Keratinocyte (primary cell): ENCODE measurements at regions not wholly inside any gene's neighbourhood (a gene's known extent, or its start where the extent isn't known, plus 50 kb on each side); places are given as distances from the start of the nearest gene placed in this dataset.
"Not testable (repeated sequence)": the region's sequence is repeated elsewhere in the genome, so short reads cannot be mapped to it uniquely, and the experiment has no call there.

Experiments
- DNase-seq: peaks from one replicate; pipeline ENCODE4 v3.0.0-alpha.2; 2011; ENCODE audit warnings: low read depth, missing footprints, low spot score
- FAIRE-seq: peaks from 2 replicates; lab custom pipeline; 2011; peaks lifted over from hg19 to GRCh38; lab: Jason Lieb, UNC
- H2AFZ ChIP-seq: 2 replicates; pipeline ENCODE4 v1.6.0; 2012; ENCODE audit warnings: low read length, control low read depth, inconsistent platforms; ENCODE audit not compliant: control insufficient read depth
- H3K27ac ChIP-seq: 2 replicates; pipeline ENCODE4 v1.5.1; 2011; ENCODE audit warnings: low read length; ENCODE audit not compliant: control insufficient read depth, insufficient read depth
- H3K27me3 ChIP-seq: 3 replicates; pipeline ENCODE4 v1.6.0; 2011; ENCODE audit warnings: low read length; ENCODE audit not compliant: control insufficient read depth, insufficient read depth; ENCODE audit errors: extremely low read depth
- H3K36me3 ChIP-seq, 2 experiments: 2 replicates in 1 of 2; 3 replicates in 1 of 2; pipeline ENCODE4 v1.5.1; 2011; ENCODE audit warnings: low read length in 2 of 2, mild to moderate bottlenecking in 1 of 2; ENCODE audit not compliant: control insufficient read depth in 2 of 2, insufficient read depth in 2 of 2; ENCODE audit errors: extremely low read depth in 1 of 2
- H3K4me1 ChIP-seq: 3 replicates; pipeline ENCODE4 v1.5.1; 2011; ENCODE audit warnings: low read length; ENCODE audit not compliant: control insufficient read depth, insufficient read depth; ENCODE audit errors: extremely low read depth
- H3K4me2 ChIP-seq: 3 replicates; pipeline ENCODE4 v1.6.0; 2011; ENCODE audit warnings: low read depth, low read length; ENCODE audit not compliant: control insufficient read depth, insufficient read depth; ENCODE audit errors: extremely low read depth
- H3K4me3 ChIP-seq, 3 experiments: fragments of 200-600 bp in 1 of 3; sonication (generic) in 1 of 3; 2 replicates in 2 of 3; 3 replicates in 1 of 3; pipeline ENCODE4 v1.5.1; 2011 to 2016; ENCODE audit warnings: low read length in 3 of 3, mild to moderate bottlenecking in 3 of 3, control low read depth in 2 of 3, inconsistent platforms in 1 of 3, low read depth in 1 of 3, mixed read lengths in 1 of 3, mixed run types in 1 of 3, moderate library complexity in 1 of 3; ENCODE audit not compliant: control insufficient read depth in 2 of 3, insufficient read depth in 2 of 3; ENCODE audit errors: extremely low read depth in 1 of 3
- H3K79me2 ChIP-seq: 2 replicates; pipeline ENCODE4 v1.6.0; 2012; ENCODE audit warnings: low read length; ENCODE audit not compliant: control insufficient read depth, insufficient read depth
- H3K9ac ChIP-seq: 3 replicates; pipeline ENCODE4 v1.6.0; 2011; ENCODE audit warnings: low read length; ENCODE audit not compliant: control insufficient read depth, insufficient read depth; ENCODE audit errors: extremely low read depth
- H3K9me1 ChIP-seq: 3 replicates; pipeline ENCODE4 v1.6.0; 2011; ENCODE audit warnings: low read length; ENCODE audit not compliant: control insufficient read depth, insufficient read depth; ENCODE audit errors: extremely low read depth
- H3K9me3 ChIP-seq: 2 replicates; pipeline ENCODE4 v1.5.1; 2012; ENCODE audit warnings: low read depth, low read length; ENCODE audit not compliant: control insufficient read depth
- H4K20me1 ChIP-seq: 3 replicates; pipeline ENCODE4 v1.6.0; 2011; ENCODE audit warnings: low read length; ENCODE audit not compliant: control insufficient read depth, insufficient read depth; ENCODE audit errors: extremely low read depth
- CTCF ChIP-seq, 3 experiments: IDR thresholded peaks in 1 of 3; conservative IDR thresholded peaks in 1 of 3; optimal IDR thresholded peaks in 1 of 3; 2 replicates in 2 of 3; 3 replicates in 1 of 3; pipeline versions ENCODE3 to v1.5.1; 2011; ENCODE audit warnings: low read length in 3 of 3, mild to moderate bottlenecking in 3 of 3, moderate library complexity in 2 of 3, control low read depth in 1 of 3, inconsistent platforms in 1 of 3; ENCODE audit not compliant: insufficient read depth in 2 of 3; ENCODE audit errors: extremely low read depth in 1 of 3
- EZH2 ChIP-seq: IDR thresholded peaks from one replicate; pipeline ENCODE4 v1.6.1; 2012; ENCODE audit warnings: inconsistent platforms, mild to moderate bottlenecking, low read length, moderate library complexity
- dilution Hi-C: fragments of 300-500 bp; cut with MboI; formaldehyde crosslinking; loops from one replicate; pipeline ENCODE4 v1.7.0; 2020; ENCODE audit warnings: low sequenced_read_pairs; ENCODE audit not compliant: extremely low pct_ligation_motif_present

- no peak overlapping the region for H3K27ac ChIP-seq
- no peak for DNase-seq
- no peaks in the 10 kb centered on the region for H3K4me1 ChIP-seq
- H3K36me3 ChIP-seq = no peaks in the 10 kb centered on the region
- H3K9ac ChIP-seq = no peak overlapping the region
- H3K4me2 ChIP-seq = no peak overlapping the region
- FAIRE-seq = no peak
- no peaks in the 10 kb centered on the region for H3K9me1 ChIP-seq
- no peaks in the 10 kb centered on the region for H3K79me2 ChIP-seq
- H4K20me1 ChIP-seq = no peaks in the 10 kb centered on the region
- dilution Hi-C loops = no loop called here
- H3K4me3 ChIP-seq = no peak overlapping the region
- H3K9me3 ChIP-seq = no peaks in the 10 kb centered on the region
- H2AFZ ChIP-seq = no peak overlapping the region
- TF ChIP-seq CTCF (optimal IDR thresholded peaks at IDR 0.05 in 1 of 3, IDR thresholded peaks at IDR 0.05 in 1 of 3, conservative IDR thresholded peaks at IDR 0.05 in 1 of 3; ENCODE audit: extremely low read depth in 1 of 3, insufficient read depth in 2 of 3, low read length in 3 of 3) = no peak
- no peak for TF ChIP-seq EZH2
- H3K27me3 ChIP-seq = no peaks in the 10 kb centered on the region
These were observed 310.1 kb downstream of the FOXL1 start for GRCh38 chr16:86888231-86889053.

- H3K27me3 ChIP-seq, FAIRE-seq, H3K27ac ChIP-seq: not testable (repeated sequence)
These were observed 310.7 kb downstream of the FOXL1 start for GRCh38 chr16:86889054-86889366.

GRCh38 chr16:86889974-86890373 lies 311.6 kb downstream of the FOXL1 start:
- Histone ChIP-seq H3K36me3 (no peaks in the 10 kb centered on the region), H4K20me1 (no peaks in the 10 kb centered on the region), H3K9me3 (no peaks in the 10 kb centered on the region), H3K27me3 (no peaks in the 10 kb centered on the region), H3K4me2 (no peak overlapping the region), H3K27ac (no peak overlapping the region), H2AFZ (no peak overlapping the region), H3K4me1 (no peaks in the 10 kb centered on the region), H3K9me1 (no peaks in the 10 kb centered on the region), H3K9ac (no peak overlapping the region), H3K79me2 (no peaks in the 10 kb centered on the region), H3K4me3 (no peak overlapping the region)
- dilution Hi-C loops = no loop called here
- TF ChIP-seq EZH2 = no peak
- TF ChIP-seq CTCF (optimal IDR thresholded peaks at IDR 0.05 in 1 of 3, IDR thresholded peaks at IDR 0.05 in 1 of 3, conservative IDR thresholded peaks at IDR 0.05 in 1 of 3; ENCODE audit: extremely low read depth in 1 of 3, insufficient read depth in 2 of 3, low read length in 3 of 3) = no peak
- DNase-seq = no peak
- FAIRE-seq = no peak

More at GRCh38 chr16:86889054-86889366, 310.7 kb downstream of the FOXL1 start:
- H3K4me1 ChIP-seq, H3K9me1 ChIP-seq, DNase-seq, H3K9ac ChIP-seq, H2AFZ ChIP-seq, H3K9me3 ChIP-seq, H3K4me2 ChIP-seq, H4K20me1 ChIP-seq, H3K36me3 ChIP-seq, dilution Hi-C loops, H3K79me2 ChIP-seq, H3K4me3 ChIP-seq: not testable (repeated sequence)
